GM19328 (cell line): ENCODE measurements at regions not wholly inside any gene's neighbourhood (a gene's known extent, or its start where the extent isn't known, plus 50 kb on each side); places are given as distances from the start of the nearest gene placed in this dataset.
A peak's percentile ranks its signal among the peaks of the same experiment; 100 is the strongest.
"Not testable (repeated sequence)": the region's sequence is repeated elsewhere in the genome, so short reads cannot be mapped to it uniquely, and the experiment has no call there.

Experiments
- ATAC-seq: cut with Tn5 transposase; IDR thresholded peaks from one replicate; pipeline ENCODE4 v1.9.1; 2021; ENCODE audit warnings: mild to moderate bottlenecking, moderate library complexity; ENCODE audit not compliant: unreplicated experiment

DNA sequence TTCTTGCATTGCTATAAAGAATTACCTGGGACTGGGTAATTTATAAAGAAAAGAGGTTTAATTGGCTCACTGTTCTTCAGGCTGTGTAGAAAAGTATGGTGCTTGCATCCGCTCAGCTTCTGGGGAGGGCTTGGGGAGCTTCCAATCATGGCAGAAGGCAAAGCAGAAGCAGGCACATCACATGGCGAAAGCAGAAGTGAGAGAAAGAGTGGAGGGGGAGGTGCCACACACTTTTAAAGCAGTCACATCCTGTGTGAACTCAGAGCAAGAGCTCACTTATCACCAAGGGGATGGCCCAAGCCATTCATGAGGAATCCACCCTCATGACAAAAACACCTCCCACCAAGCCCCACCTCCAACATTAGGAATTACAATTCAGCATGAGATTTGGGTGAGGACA, 303.5 kb downstream of the OTUD1 start:
- peak; percentile 87 for ATAC-seq

GRCh38 chr10:23742807-23743206, 303.9 kb downstream of the OTUD1 start:
- no peak for ATAC-seq

- ATAC-seq = no peak
Observed at GRCh38 chr10:23754179-23754578, 315.3 kb downstream of the OTUD1 start.

DNA sequence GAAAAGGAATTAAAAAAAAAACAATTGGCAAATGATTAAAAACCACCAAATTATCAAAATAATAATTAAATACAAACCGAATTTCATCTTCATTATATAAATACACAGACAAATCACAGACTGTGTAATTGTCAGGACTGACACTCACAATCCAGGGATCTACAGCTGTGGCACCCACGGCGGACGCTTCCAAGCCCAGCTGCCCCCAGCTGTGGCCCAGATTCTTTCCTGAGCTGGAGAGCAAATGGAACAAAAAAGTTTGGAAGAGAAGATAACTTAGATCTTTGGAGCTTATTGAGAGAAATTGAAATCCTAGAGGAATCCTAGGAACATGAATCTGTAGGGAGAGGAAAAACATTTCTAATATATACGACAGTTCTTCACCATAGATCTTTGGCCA, 316.1 kb downstream of the OTUD1 start:
- ATAC-seq = no peak

DNA sequence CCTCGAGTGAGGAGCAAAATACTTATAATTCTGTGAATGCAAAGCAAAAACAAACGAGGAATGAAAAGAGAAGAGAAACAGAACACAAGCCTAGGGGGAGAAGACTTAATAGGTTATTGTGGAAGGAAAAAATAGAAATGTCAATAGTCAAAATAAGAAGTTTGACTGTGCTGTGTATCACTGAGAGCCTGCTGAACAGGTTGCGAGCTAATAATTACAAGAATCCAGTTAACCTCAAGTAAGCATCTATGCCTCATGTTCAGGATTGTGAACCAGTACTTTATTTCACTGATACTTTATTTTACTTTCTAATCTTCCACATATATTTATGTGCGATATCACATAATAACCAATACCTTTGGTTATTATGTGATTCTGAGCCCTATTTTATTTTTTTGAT, 316.7 kb downstream of the OTUD1 start:
- no peak for ATAC-seq

DNA sequence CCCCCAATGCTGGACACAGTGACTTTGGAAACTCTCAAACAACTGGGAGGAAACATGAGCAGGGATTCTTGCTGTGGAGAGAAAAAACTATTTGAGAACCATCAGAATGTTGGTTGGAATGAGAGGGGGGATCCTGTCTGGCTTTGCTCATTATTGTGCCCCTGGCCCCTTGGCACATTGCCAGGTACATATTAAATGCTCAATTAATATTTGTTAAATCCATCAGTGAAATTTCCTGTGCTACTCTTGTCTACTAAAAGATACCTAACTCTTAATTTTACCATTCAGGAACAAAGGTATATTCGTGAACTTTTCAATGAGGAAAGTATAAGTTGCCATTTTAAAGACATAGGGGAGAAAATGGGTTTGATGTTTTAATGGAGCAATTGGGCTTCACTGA, 329.4 kb downstream of the OTUD1 start:
- ATAC-seq = no peak

DNA sequence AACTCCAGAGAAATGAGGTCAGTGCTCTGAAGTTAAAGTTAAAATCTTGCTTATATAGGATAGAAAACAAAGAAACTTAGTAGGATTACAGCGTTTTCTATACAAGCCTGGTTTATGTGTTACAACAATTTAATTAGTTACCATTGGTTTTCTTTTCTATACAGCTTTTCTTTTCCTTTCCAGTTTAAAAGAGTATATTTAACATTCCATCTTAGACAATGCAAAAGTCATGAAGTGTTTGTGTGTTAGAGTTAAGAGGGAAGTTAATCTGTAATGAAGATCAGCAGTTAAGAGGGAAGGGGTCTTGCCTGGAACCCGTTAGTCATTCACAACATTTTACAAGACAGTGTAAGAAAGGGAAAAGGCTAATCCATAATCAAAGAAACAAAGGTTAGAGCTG, 338.3 kb downstream of the OTUD1 start:
- ATAC-seq = no peak

DNA sequence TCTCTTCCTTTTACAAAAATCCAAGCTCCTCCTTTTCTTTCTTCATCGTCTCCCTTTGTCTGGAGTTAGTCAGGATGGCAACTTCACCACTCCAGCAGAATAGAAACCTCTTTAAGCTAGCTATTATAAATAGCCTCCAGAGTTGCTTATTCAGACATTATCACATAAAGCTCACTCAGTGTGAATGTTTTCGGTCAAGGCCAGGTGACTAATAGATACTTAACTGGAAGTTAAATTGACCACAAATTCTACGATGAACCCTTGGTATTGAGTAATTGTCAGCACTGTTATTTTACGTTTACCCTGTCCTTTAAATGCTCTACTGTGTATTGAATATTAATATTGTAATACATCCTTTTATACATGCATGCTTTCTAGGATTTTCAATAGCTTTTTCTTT, 340.4 kb downstream of the OTUD1 start:
- ATAC-seq = no peak

- no peak for ATAC-seq
Observed at GRCh38 chr10:23780331-23780730, 341.5 kb downstream of the OTUD1 start.

GRCh38 chr10:23786594-23786993, 347.7 kb downstream of the OTUD1 start:
- ATAC-seq = no peak

DNA sequence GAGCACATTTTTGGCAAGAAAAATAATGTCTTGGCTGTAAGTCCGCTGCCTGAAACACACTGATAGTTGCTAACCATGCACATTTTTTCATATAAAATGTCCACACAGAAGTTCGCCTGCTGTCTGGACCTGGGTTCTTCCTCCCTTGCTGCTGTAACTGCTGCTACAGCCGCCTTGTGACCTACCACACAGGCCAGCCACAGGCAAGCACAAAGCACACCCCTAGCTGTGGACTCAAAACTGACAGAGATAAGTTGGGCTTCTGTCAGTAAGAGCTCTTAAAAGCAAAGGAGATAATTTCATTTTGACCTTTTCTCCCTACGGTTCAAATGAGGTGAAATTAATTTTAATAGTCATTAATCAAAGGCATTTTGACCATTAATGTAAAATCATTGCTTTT, 354.7 kb downstream of the OTUD1 start:
- ATAC-seq = no peak

DNA sequence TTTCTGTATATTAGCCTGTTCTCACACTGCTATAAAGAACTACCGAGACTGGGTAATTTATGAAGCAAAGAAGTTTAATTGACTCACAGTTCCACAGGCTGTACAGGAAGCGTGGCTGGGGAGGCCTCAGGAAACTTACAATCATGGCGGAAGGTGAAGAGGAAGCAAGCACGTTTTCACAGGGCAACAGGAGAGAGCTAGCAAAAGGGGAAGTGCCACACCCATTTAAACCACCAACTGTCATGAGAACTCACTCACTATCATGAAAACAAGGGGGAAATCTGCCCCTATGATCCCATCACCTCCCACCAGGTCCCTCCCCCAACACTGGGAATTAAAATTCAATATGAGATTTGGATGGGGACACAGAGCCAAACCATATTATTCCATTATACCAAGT, 358.6 kb downstream of the OTUD1 start:
- ATAC-seq = not testable (repeated sequence)

- ATAC-seq = no peak
Observed at GRCh38 chr10:23804125-23804524, 365.2 kb downstream of the OTUD1 start.

DNA sequence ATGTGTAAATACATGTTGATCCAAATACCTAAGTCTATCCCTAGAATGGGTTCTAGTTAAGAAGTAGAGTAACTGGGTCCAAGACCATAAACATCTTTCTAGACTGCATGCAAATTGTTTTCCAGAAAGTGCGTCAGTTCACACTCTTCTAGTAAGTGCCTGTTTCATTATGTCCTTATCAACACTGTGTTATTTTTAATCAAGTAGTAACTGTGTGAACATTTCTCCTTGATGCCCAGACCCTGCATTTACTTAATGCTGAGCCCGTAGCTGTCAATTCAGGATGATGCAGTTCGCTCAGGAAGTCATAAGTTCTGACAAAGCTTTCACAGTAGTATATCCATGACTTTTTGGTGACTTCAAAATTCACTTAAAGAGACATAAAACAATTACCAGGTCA, 374.8 kb downstream of the OTUD1 start:
- ATAC-seq = no peak

GRCh38 chr10:23818484-23818883, 379.6 kb downstream of the OTUD1 start:
- ATAC-seq = no peak

DNA sequence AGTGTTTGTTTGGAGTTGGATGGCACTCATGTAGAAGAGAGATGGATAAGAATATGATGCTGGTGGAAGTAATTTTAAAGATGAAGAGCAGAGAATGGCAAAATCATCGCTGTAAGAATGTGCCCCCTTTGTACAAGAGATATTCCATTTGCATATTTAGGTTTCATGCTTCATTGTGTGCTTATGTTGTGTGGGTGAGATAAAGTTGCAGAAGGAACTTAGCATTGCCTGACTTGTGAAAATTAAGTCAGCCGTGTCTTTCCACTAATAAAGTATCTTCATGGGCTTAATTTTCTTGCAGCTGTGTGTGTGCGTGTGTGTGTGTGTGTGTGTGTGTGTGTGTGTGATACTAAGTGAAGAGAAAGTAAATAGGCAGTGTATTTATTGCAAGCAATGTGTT, 381.9 kb downstream of the OTUD1 start:
- ATAC-seq = no peak

- ATAC-seq = no peak
Observed at GRCh38 chr10:23824822-23825221, 384.1 kb upstream of the KIAA1217 start.

- no peak for ATAC-seq
Observed at GRCh38 chr10:23826421-23826820, 382.5 kb upstream of the KIAA1217 start.

- ATAC-seq = no peak
Observed at GRCh38 chr10:23829556-23829955, 379.4 kb upstream of the KIAA1217 start.

GRCh38 chr10:23834091-23834490, 374.8 kb upstream of the KIAA1217 start:
- ATAC-seq = no peak

- ATAC-seq = no peak
Observed at GRCh38 chr10:23850631-23851030, 358.3 kb upstream of the KIAA1217 start.

DNA sequence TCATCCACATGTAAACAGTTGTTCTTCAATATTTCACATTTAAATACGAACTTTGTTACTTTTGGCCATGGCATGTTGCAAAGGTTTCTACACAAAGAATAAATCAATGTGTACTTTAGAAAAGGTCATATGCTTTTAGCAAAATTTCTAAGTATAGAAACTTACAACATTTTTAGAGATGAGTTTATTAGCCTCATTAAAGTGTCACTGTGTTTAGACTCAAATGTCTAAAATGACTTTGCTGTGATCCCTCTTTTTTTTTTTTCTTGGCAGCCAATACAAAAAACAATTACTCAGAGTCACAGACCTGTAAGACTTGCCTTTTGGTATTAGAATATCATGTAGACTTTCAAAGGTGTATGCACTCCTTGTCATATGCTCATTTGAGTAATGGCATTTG, 349.3 kb upstream of the KIAA1217 start:
- ATAC-seq = no peak

- no peak for ATAC-seq
Observed at GRCh38 chr10:23864631-23865147, 344.2 kb upstream of the KIAA1217 start.

DNA sequence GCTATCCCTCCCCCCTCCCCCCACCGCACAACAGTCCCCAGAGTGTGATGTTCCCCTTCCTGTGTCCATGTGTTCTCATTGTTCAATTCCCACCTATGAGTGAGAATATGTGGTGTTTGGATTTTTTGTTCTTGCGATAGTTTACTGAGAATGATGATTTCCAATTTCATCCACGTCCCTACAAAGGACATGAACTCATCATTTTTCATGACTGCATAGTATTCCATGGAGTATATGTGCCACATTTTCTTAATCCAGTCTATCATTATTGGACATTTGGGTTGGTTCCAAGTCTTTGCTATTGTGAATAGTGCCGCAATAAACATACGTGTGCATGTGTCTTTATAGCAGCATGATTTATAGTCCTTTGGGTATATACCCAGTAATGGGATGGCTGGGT, 342.0 kb upstream of the KIAA1217 start:
- ATAC-seq = not testable (repeated sequence)
